ENCODE measurements at regions not wholly inside any gene's neighbourhood (a gene's known extent, or its start where the extent isn't known, plus 50 kb on each side); places are given as distances from the start of the nearest gene placed in this dataset.
"Not testable (repeated sequence)": the region's sequence is repeated elsewhere in the genome, so short reads cannot be mapped to it uniquely, and the experiment has no call there.

- no peak for DNase-seq
Measured at GRCh38 chr1:55793856-55794255, 578.7 kb upstream of the USP24 start.

- no peak for DNase-seq
Measured at GRCh38 chr1:55792870-55793269, 577.7 kb upstream of the USP24 start.

GRCh38 chr1:55789466-55789865 is 574.3 kb upstream of the USP24 start:
- DNase-seq: no peak

- no peak for DNase-seq
Measured at GRCh38 chr1:55786396-55786795, 571.2 kb upstream of the USP24 start.

- not testable (repeated sequence) for DNase-seq
Measured at GRCh38 chr1:55784941-55785450, 569.8 kb upstream of the USP24 start.

- no peak for DNase-seq
Measured at GRCh38 chr1:55781944-55782482, 566.8 kb upstream of the USP24 start.

- no peak for DNase-seq
Measured at GRCh38 chr1:55781003-55781402, 565.8 kb upstream of the USP24 start.

GRCh38 chr1:55777545-55777944 is 562.4 kb upstream of the USP24 start:
- no peak for DNase-seq

GRCh38 chr1:55775007-55775406 is 559.8 kb upstream of the USP24 start:
- no peak for DNase-seq

- DNase-seq: no peak
Measured at GRCh38 chr1:55774446-55774845, 559.3 kb upstream of the USP24 start.

- no peak for DNase-seq
Measured at GRCh38 chr1:55773211-55773940, 558.2 kb upstream of the USP24 start.

- DNase-seq: no peak
Measured at GRCh38 chr1:55768327-55768952, 553.3 kb upstream of the USP24 start.

GRCh38 chr1:55767171-55767570 is 552.0 kb upstream of the USP24 start:
- DNase-seq: no peak

GRCh38 chr1:55765505-55765904 is 550.3 kb upstream of the USP24 start:
- not testable (repeated sequence) for DNase-seq

GRCh38 chr1:55751776-55752175 is 536.6 kb upstream of the USP24 start:
- no peak for DNase-seq

- no peak for DNase-seq
Measured at GRCh38 chr1:55750628-55750995, 535.4 kb upstream of the USP24 start.

GRCh38 chr1:55749975-55750627 is 534.9 kb upstream of the USP24 start:
- DNase-seq: no peak

- DNase-seq: no peak
Measured at GRCh38 chr1:55747408-55747841, 532.3 kb upstream of the USP24 start.

GRCh38 chr1:55746710-55747109 is 531.5 kb upstream of the USP24 start:
- DNase-seq: no peak

GRCh38 chr1:55741516-55741915 is 526.4 kb upstream of the USP24 start:
- no peak for DNase-seq

- no peak for DNase-seq
Measured at GRCh38 chr1:55735106-55735505, 519.9 kb upstream of the USP24 start.

GRCh38 chr1:55726994-55727393 is 511.8 kb upstream of the USP24 start:
- no peak for DNase-seq

GRCh38 chr1:55725378-55725777 is 510.2 kb upstream of the USP24 start:
- no peak for DNase-seq

Data from activated CD4-positive, CD25-positive, alpha-beta regulatory T cell (primary cell).